SK-N-MC (cell line): ENCODE measurements at regions not wholly inside any gene's neighbourhood (a gene's known extent, or its start where the extent isn't known, plus 50 kb on each side); places are given as distances from the start of the nearest gene placed in this dataset.
A peak's percentile ranks its signal among the peaks of the same experiment; 100 is the strongest.

Experiments used
- DNase-seq: peaks from one replicate; pipeline ENCODE4 v3.0.0-alpha.2; 2011; ENCODE audit warnings: low read depth, low spot score
- H3K27ac ChIP-seq: fragments of 200-600 bp; sonication (generic); 2 replicates; pipeline ENCODE4 v1.5.1; 2016; ENCODE audit warnings: mixed run types
- H3K36me3 ChIP-seq: fragments of 200-600 bp; sonication (generic); 2 replicates; pipeline ENCODE4 v1.6.1; 2017; ENCODE audit warnings: antibody characterized with exemption, low read length, mixed read lengths; ENCODE audit not compliant: insufficient read depth
- H3K4me3 ChIP-seq: fragments of 200-600 bp; sonication (generic); 2 replicates; pipeline ENCODE4 v1.5.1; 2016
- H3K9ac ChIP-seq: fragments of 200-600 bp; sonication (generic); 2 replicates; pipeline ENCODE4 v1.8.0; 2017; ENCODE audit warnings: mixed run types, mixed read lengths; ENCODE audit not compliant: insufficient read length
- H3K9me3 ChIP-seq: fragments of 200-600 bp; sonication (generic); 2 replicates; pipeline ENCODE4 v1.6.1; 2017; ENCODE audit warnings: low read depth, mild to moderate bottlenecking, antibody characterized with exemption, low read length, moderate library complexity, mixed read lengths
- EZH2 ChIP-seq: fragments of 200-600 bp; sonication (generic); IDR thresholded peaks from one replicate; pipeline ENCODE4 v1.6.1; 2017; ENCODE audit warnings: antibody characterized with exemption
- FOXP2 ChIP-seq: optimal IDR thresholded peaks from 2 replicates; pipeline ENCODE3; 2011; ENCODE audit warnings: mild to moderate bottlenecking, moderate library complexity; ENCODE audit not compliant: insufficient read depth; ENCODE audit errors: extremely low read length, control extremely low read depth
- POLR2AphosphoS5 ChIP-seq: IDR thresholded peaks from 2 replicates; pipeline ENCODE4 v1.6.1; 2012; ENCODE audit warnings: mild to moderate bottlenecking, low read depth, low read length, borderline replicate concordance

DNA sequence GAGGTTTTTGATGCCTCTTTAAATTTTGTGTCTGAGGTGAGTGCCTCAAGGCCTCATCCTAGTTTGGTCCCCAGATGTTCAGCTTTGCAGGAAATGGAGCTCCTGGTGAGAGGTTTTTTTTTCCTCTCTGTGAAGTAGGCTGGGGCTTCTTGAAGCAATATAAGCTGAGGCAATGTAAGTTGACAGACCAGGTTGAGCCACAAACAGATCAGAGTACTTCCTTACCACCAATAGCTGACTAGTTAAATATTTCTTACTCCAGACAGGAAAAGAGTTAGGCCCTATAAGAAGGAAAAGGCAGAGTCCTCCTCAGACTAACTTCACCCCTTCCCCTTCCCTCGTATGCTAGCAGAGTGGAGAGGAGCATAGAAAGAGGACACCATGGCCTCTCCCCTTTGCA is 341.0 kb downstream of the LMO4 start:
- Histone ChIP-seq H3K9me3 (no peaks in the 10 kb centered on the region), H3K27ac (no peak overlapping the region), H3K4me3 (no peak overlapping the region), H3K36me3 (no peaks in the 10 kb centered on the region), H3K9ac (no peak overlapping the region)
- TF ChIP-seq FOXP2 (no peak), EZH2 (no peak), POLR2AphosphoS5 (no peak)
- no peak for DNase-seq

DNA sequence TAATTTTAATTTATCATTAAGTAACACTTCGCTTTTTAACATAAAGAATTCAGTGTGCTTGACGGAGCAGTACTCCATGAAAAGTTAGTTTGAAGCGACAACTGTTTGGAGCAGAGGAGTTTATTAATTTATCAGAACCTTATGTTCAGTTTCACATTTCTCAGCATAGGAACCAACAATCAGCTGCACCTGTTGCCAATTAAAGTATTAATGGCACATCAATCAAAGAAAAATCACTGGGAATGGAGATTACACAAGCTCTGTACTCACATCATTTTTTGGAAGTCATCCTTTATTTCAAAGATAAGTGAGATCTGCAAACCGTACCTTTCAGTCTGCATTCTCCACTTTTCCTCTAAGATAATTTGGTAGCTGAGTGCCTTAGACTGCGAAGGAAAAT is 344.6 kb downstream of the LMO4 start:
- no peak overlapping the region for H3K9ac ChIP-seq
- DNase-seq = no peak
- TF ChIP-seq FOXP2 = no peak
- TF ChIP-seq EZH2 = no peak
- no peak for TF ChIP-seq POLR2AphosphoS5
- H3K9me3 ChIP-seq = no peaks in the 10 kb centered on the region
- no peak overlapping the region for H3K4me3 ChIP-seq
- no peaks in the 10 kb centered on the region for H3K36me3 ChIP-seq
- no peak overlapping the region for H3K27ac ChIP-seq

DNA sequence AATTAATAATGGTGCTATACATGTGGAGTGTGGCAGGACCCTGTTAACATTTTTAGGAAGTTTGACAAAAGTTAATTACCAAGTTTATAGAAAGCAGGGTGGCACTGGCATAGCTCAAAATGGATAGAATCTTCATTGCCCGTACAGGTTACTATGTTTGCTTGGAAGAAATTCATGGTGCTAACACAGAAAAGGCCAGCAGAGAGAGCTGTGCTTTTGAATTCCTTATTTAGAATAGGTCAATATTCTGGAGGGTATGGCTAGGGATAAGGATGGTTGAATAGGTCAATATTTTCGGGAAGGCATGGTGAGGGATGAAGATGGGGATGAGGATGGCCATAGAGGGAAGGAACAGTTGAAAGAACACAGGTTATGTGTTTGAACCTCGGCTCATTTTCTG is 345.1 kb downstream of the LMO4 start:
- Histone ChIP-seq H3K27ac (no peak overlapping the region), H3K4me3 (no peak overlapping the region), H3K9ac (no peak overlapping the region), H3K36me3 (no peaks in the 10 kb centered on the region), H3K9me3 (no peaks in the 10 kb centered on the region)
- no peak for DNase-seq
- no peak for TF ChIP-seq POLR2AphosphoS5
- no peak for TF ChIP-seq EZH2
- TF ChIP-seq FOXP2 = no peak

DNA sequence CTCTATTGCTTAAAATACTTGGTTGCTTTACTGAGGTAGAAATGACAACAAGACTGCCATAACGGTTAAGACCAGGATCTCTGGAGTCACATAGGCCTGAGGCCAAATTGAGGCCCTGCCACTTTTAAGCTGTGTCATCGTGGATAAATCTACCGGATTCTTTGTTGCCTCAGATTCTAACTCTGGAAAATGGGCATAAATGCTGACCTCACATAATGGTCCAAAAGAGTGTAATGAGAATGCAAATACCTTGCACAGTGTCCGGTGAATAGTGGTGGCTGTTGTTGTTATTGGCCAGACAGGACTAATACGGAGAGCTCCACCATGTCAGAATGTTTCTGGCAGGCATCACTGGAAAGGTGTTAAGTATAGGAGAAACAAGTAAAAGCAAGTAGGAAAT is 346.1 kb downstream of the LMO4 start:
- no peak for TF ChIP-seq POLR2AphosphoS5
- TF ChIP-seq EZH2 = no peak
- no peak for TF ChIP-seq FOXP2
- Histone ChIP-seq H3K9me3 (no peaks in the 10 kb centered on the region), H3K36me3 (no peaks in the 10 kb centered on the region), H3K27ac (no peak overlapping the region), H3K4me3 (no peak overlapping the region), H3K9ac (no peak overlapping the region)
- DNase-seq = no peak

DNA sequence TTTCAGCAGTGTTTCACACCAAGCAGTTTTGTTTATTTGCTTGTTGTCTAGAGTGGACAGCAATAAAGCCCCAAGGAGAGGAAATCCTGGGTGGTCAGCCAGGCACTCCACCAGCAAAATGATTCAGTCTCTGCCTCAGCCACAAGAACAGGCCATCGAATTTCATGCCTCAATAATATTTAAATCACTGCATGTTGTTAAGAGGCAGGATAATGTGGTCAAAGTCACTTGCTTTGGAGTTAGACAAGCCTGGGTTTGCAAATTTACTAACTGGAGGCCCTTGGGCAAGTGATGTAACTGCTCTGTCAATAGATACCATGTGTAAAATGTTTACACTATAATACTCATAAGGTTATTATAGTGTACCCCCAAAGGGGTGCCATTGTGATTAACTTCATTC is 349.6 kb downstream of the LMO4 start:
- H3K4me3 ChIP-seq = no peak overlapping the region
- H3K9me3 ChIP-seq = no peaks in the 10 kb centered on the region
- no peak for DNase-seq
- no peak for TF ChIP-seq POLR2AphosphoS5
- TF ChIP-seq EZH2 = no peak
- no peak for TF ChIP-seq FOXP2
- no peaks in the 10 kb centered on the region for H3K36me3 ChIP-seq
- H3K9ac ChIP-seq = no peak overlapping the region
- no peak overlapping the region for H3K27ac ChIP-seq

DNA sequence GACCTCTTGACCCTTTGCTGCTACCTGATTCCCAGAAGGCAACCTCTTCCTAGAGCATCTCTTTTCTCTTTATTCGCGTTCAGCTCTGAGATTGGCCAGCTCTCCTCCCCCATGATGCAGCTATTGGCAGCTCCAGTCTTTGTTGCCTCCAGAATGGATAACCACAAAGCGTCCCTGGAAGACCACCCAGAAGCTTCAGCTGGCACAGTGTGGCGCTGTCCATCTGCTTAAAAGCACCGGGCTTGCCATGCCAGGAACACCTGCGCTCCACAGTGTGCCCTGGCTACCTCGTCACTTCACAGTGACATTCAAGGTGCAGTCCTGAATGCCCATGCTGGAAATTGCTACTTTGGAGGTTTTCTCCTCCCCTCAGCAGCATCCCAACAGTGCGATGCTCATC is 353.9 kb downstream of the LMO4 start:
- Histone ChIP-seq H3K9me3 (no peaks in the 10 kb centered on the region), H3K9ac (no peak overlapping the region), H3K36me3 (no peaks in the 10 kb centered on the region), H3K4me3 (no peak overlapping the region), H3K27ac (no peak overlapping the region)
- TF ChIP-seq POLR2AphosphoS5 (no peak), EZH2 (no peak), FOXP2 (no peak)
- no peak for DNase-seq

DNA sequence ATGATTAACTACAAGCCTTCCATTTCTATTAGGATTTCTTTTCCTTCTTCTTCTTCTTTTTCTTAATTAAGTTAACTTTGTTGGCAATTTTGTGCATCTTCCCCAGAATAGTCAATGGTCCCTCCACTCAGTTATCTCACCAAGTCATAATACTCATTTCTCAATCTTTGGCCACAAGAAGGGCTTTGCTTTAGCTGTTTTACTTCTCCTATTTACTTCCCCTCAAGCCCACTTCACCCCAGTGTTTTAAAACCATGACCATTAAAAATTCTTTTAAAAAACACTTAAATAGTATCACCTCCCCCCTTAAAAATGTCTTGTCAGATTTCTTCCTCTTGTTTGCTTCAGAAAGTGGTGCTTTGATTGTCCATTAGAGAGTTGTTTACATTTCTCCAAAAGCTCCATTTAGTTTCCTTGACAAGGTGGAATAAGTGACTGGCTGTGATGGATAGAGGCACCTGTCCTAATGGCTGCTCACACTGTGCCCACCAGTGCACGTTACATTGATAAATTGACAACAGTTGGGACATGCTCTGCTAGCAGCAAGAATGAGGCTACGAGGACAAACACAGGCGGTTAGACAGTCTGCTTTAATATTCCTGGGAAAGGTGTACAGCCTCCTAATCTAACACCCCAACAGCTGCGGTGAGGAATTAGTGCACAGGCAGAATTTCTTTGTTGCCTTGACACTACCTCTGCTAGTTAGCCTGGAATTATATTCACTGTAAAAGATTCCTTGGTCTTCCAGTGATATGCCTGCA is 354.7 kb downstream of the LMO4 start:
- no peak overlapping the region for H3K9ac ChIP-seq
- no peak overlapping the region for H3K4me3 ChIP-seq
- H3K27ac ChIP-seq = no peak overlapping the region
- TF ChIP-seq EZH2 = no peak
- TF ChIP-seq POLR2AphosphoS5 = no peak
- TF ChIP-seq FOXP2 = no peak
- H3K9me3 ChIP-seq = no peaks in the 10 kb centered on the region
- DNase-seq = no peak
- H3K36me3 ChIP-seq = no peaks in the 10 kb centered on the region

DNA sequence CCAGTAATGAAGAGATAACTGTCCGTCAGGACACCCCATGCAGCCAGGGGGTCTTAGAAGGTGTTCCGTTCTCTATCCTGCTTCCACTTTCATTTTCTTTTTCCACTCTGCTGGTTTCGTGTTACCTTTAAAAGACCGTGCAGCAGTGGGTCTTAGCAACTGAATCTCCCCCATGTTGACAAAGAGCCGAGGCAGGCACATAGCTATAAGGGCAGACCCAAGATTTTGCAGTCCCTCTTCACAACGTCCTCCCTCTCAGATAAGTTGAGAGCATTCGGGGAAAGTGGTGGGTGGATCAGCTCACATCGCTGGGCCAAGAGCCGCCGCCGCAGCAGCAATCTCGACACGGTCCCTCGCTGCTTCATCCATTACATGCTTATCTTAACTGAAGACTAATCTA is 355.5 kb downstream of the LMO4 start:
- TF ChIP-seq POLR2AphosphoS5 = no peak
- H3K9ac ChIP-seq = no peak overlapping the region
- DNase-seq = no peak
- peak overlapping the region; percentile 63; the same call in 1 of the 2 replicates for H3K4me3 ChIP-seq
- H3K9me3 ChIP-seq = no peaks in the 10 kb centered on the region
- no peaks in the 10 kb centered on the region for H3K36me3 ChIP-seq
- no peak overlapping the region for H3K27ac ChIP-seq

DNA sequence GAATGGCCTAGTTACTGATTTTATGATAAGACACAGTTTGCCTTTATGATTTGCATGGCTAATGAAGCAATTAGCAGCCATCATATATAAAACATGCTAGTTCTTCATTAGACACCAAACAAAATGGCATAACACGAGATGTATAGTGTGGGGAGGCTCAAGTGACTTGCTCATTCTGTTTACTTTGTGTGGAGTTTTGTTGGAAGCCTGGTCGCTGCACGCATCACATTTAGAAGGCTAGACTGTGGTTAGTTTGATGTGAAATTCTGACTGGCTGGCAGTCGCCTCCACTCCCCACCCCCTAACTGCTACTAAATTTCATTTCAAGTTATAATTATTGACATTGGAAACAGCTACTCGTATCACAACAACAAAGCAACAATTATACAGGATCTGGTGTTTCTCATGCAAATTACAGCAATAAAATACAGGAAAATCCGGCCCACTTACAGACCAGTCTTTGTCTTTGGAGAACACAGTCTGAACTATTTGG is 356.1 kb downstream of the LMO4 start:
- Histone ChIP-seq H3K9me3 (no peaks in the 10 kb centered on the region), H3K36me3 (no peaks in the 10 kb centered on the region), H3K4me3 (peak overlapping the region; percentile 63), H3K9ac (peak overlapping the region; percentile 43), H3K27ac (peak overlapping the region; percentile 90)
- no peak for TF ChIP-seq EZH2
- TF ChIP-seq POLR2AphosphoS5 = no peak
- TF ChIP-seq FOXP2 = no peak
- DNase-seq = no peak
